Activated naive CD8-positive, alpha-beta T cell treated with anti-CD3 and anti-CD28 coated beads for 36 hours (primary cell): ENCODE measurements at regions not wholly inside any gene's neighbourhood (a gene's known extent, or its start where the extent isn't known, plus 50 kb on each side); places are given as distances from the start of the nearest gene placed in this dataset.
A peak's percentile ranks its signal among the peaks of the same experiment; 100 is the strongest.

Experiments used
- DNase-seq: peaks from one replicate; pipeline ENCODE4 v3.0.0; 2021
- H3K27ac Mint-ChIP-seq: one replicate; pipeline ENCODE4 v1.8.0; 2022; ENCODE audit warnings: mild to moderate bottlenecking, moderate library complexity, mixed read lengths
- H3K27me3 Mint-ChIP-seq: one replicate; pipeline ENCODE4 v1.8.0; 2022; ENCODE audit warnings: mild to moderate bottlenecking, mixed read lengths
- H3K36me3 Mint-ChIP-seq: one replicate; pipeline ENCODE4 v1.8.0; 2021; ENCODE audit warnings: mild to moderate bottlenecking, mixed read lengths
- H3K4me1 Mint-ChIP-seq: one replicate; pipeline ENCODE4 v1.8.0; 2021; ENCODE audit warnings: mixed read lengths
- H3K4me3 Mint-ChIP-seq: one replicate; pipeline ENCODE4 v1.8.0; 2022; ENCODE audit warnings: mild to moderate bottlenecking, moderate library complexity, mixed read lengths
- H3K9me3 Mint-ChIP-seq: one replicate; pipeline ENCODE4 v1.8.0; 2022; ENCODE audit warnings: mixed read lengths

- no peak for DNase-seq
- Mint-ChIP-seq H3K36me3 (no peaks in the 10 kb centered on the region), H3K9me3 (no peaks in the 10 kb centered on the region), H3K27ac (no peak overlapping the region), H3K4me3 (no peak overlapping the region), H3K4me1 (no peaks in the 10 kb centered on the region), H3K27me3 (no peaks in the 10 kb centered on the region)
Measured at GRCh38 chr7:97470726-97471125, 261.2 kb upstream of the TAC1 start.

- H3K27ac Mint-ChIP-seq, result no peak overlapping the region
- no peak overlapping the region for H3K4me3 Mint-ChIP-seq
- no peaks in the 10 kb centered on the region for H3K36me3 Mint-ChIP-seq
- no peaks in the 10 kb centered on the region for H3K9me3 Mint-ChIP-seq
- no peaks in the 10 kb centered on the region for H3K4me1 Mint-ChIP-seq
- H3K27me3 Mint-ChIP-seq, result no peaks in the 10 kb centered on the region
- DNase-seq, result no peak
Measured at GRCh38 chr7:97471491-97471890, 260.4 kb upstream of the TAC1 start.

- Mint-ChIP-seq H3K27me3 (peaks cover 3% of the 10 kb centered on the region), H3K27ac (no peak overlapping the region), H3K36me3 (no peaks in the 10 kb centered on the region), H3K9me3 (no peaks in the 10 kb centered on the region), H3K4me1 (no peaks in the 10 kb centered on the region), H3K4me3 (no peak overlapping the region)
- DNase-seq, result no peak
Measured at GRCh38 chr7:97479740-97480290, 252.1 kb upstream of the TAC1 start.

GRCh38 chr7:97480772-97481390 is 251.0 kb upstream of the TAC1 start:
- Mint-ChIP-seq H3K4me3 (no peak overlapping the region), H3K36me3 (no peaks in the 10 kb centered on the region), H3K27me3 (peaks cover 3% of the 10 kb centered on the region), H3K9me3 (no peaks in the 10 kb centered on the region), H3K4me1 (no peaks in the 10 kb centered on the region), H3K27ac (no peak overlapping the region)
- DNase-seq, result no peak

- Mint-ChIP-seq H3K4me3 (no peak overlapping the region), H3K9me3 (no peaks in the 10 kb centered on the region), H3K36me3 (no peaks in the 10 kb centered on the region), H3K4me1 (no peaks in the 10 kb centered on the region), H3K27me3 (no peaks in the 10 kb centered on the region), H3K27ac (no peak overlapping the region)
- no peak for DNase-seq
Measured at GRCh38 chr7:97495487-97495886, 236.4 kb upstream of the TAC1 start.

- H3K9me3 Mint-ChIP-seq, result no peaks in the 10 kb centered on the region
- DNase-seq, result peak; percentile 5
- no peak overlapping the region for H3K4me3 Mint-ChIP-seq
- H3K36me3 Mint-ChIP-seq, result no peaks in the 10 kb centered on the region
- no peaks in the 10 kb centered on the region for H3K4me1 Mint-ChIP-seq
- H3K27ac Mint-ChIP-seq, result no peak overlapping the region
- no peaks in the 10 kb centered on the region for H3K27me3 Mint-ChIP-seq
Measured at GRCh38 chr7:97499204-97499603, 232.7 kb upstream of the TAC1 start.

- Mint-ChIP-seq H3K4me1 (no peaks in the 10 kb centered on the region), H3K9me3 (no peaks in the 10 kb centered on the region), H3K36me3 (no peaks in the 10 kb centered on the region), H3K27ac (no peak overlapping the region), H3K27me3 (no peaks in the 10 kb centered on the region), H3K4me3 (no peak overlapping the region)
- no peak for DNase-seq
Measured at GRCh38 chr7:97503367-97504094, 228.4 kb upstream of the TAC1 start.

GRCh38 chr7:97506728-97507127 is 225.2 kb upstream of the TAC1 start:
- Mint-ChIP-seq H3K27ac (no peak overlapping the region), H3K4me1 (no peaks in the 10 kb centered on the region), H3K36me3 (no peaks in the 10 kb centered on the region), H3K9me3 (no peaks in the 10 kb centered on the region), H3K27me3 (no peaks in the 10 kb centered on the region), H3K4me3 (no peak overlapping the region)
- DNase-seq, result no peak

GRCh38 chr7:97512441-97513207 is 219.3 kb upstream of the TAC1 start:
- H3K27me3 Mint-ChIP-seq, result no peaks in the 10 kb centered on the region
- no peaks in the 10 kb centered on the region for H3K36me3 Mint-ChIP-seq
- H3K9me3 Mint-ChIP-seq, result no peaks in the 10 kb centered on the region
- no peaks in the 10 kb centered on the region for H3K4me1 Mint-ChIP-seq
- H3K4me3 Mint-ChIP-seq, result no peak overlapping the region
- no peak overlapping the region for H3K27ac Mint-ChIP-seq
- no peak for DNase-seq

- H3K4me3 Mint-ChIP-seq, result no peak overlapping the region
- no peaks in the 10 kb centered on the region for H3K36me3 Mint-ChIP-seq
- DNase-seq, result no peak
- no peak overlapping the region for H3K27ac Mint-ChIP-seq
- no peaks in the 10 kb centered on the region for H3K9me3 Mint-ChIP-seq
- H3K27me3 Mint-ChIP-seq, result no peaks in the 10 kb centered on the region
- no peaks in the 10 kb centered on the region for H3K4me1 Mint-ChIP-seq
Measured at GRCh38 chr7:97513326-97513725, 218.6 kb upstream of the TAC1 start.

GRCh38 chr7:97541188-97541587 is 190.7 kb upstream of the TAC1 start:
- H3K4me1 Mint-ChIP-seq, result no peaks in the 10 kb centered on the region
- H3K9me3 Mint-ChIP-seq, result peaks cover 4% of the 10 kb centered on the region
- H3K27me3 Mint-ChIP-seq, result no peaks in the 10 kb centered on the region
- no peak overlapping the region for H3K27ac Mint-ChIP-seq
- no peak overlapping the region for H3K4me3 Mint-ChIP-seq
- no peaks in the 10 kb centered on the region for H3K36me3 Mint-ChIP-seq
- DNase-seq, result no peak

- DNase-seq, result no peak
- H3K27me3 Mint-ChIP-seq, result no peaks in the 10 kb centered on the region
- H3K36me3 Mint-ChIP-seq, result peaks cover 2% of the 10 kb centered on the region
- peaks cover 24% of the 10 kb centered on the region for H3K9me3 Mint-ChIP-seq
- H3K4me1 Mint-ChIP-seq, result no peaks in the 10 kb centered on the region
- H3K4me3 Mint-ChIP-seq, result no peak overlapping the region
- no peak overlapping the region for H3K27ac Mint-ChIP-seq
Measured at GRCh38 chr7:97555857-97556421, 175.9 kb upstream of the TAC1 start.

GRCh38 chr7:97565665-97566064 is 166.2 kb upstream of the TAC1 start:
- Mint-ChIP-seq H3K27ac (no peak overlapping the region), H3K27me3 (no peaks in the 10 kb centered on the region), H3K36me3 (no peaks in the 10 kb centered on the region), H3K9me3 (peaks cover 14% of the 10 kb centered on the region), H3K4me3 (no peak overlapping the region), H3K4me1 (no peaks in the 10 kb centered on the region)
- DNase-seq, result no peak

GRCh38 chr7:97573065-97573464 is 158.8 kb upstream of the TAC1 start:
- Mint-ChIP-seq H3K27ac (no peak overlapping the region), H3K4me1 (no peaks in the 10 kb centered on the region), H3K36me3 (no peaks in the 10 kb centered on the region), H3K4me3 (no peak overlapping the region), H3K27me3 (no peaks in the 10 kb centered on the region), H3K9me3 (no peaks in the 10 kb centered on the region)
- no peak for DNase-seq

GRCh38 chr7:97576043-97576442 is 155.8 kb upstream of the TAC1 start:
- Mint-ChIP-seq H3K27me3 (no peaks in the 10 kb centered on the region), H3K4me1 (no peaks in the 10 kb centered on the region), H3K27ac (no peak overlapping the region), H3K4me3 (no peak overlapping the region), H3K36me3 (no peaks in the 10 kb centered on the region), H3K9me3 (no peaks in the 10 kb centered on the region)
- DNase-seq, result no peak
